Stimulated activated memory B cell treated with anti-CD40 and anti-IgM and Interleukin-4, amounts not matched to agents 10 μg/mL and 1 μg/mL and 100 μg/mL, for 72 hours (primary cell): ENCODE measurements at regions not wholly inside any gene's neighbourhood (a gene's known extent, or its start where the extent isn't known, plus 50 kb on each side); places are given as distances from the start of the nearest gene placed in this dataset.
"Not testable (repeated sequence)": the region's sequence is repeated elsewhere in the genome, so short reads cannot be mapped to it uniquely, and the experiment has no call there.

Experiments used
- ATAC-seq: fragments of 150-1000 bp; cut with Tn5 transposase; 2 replicates; pipeline ENCODE4 v1.10.0; 2021
- H3K27ac Mint-ChIP-seq: one replicate; pipeline ENCODE4 v1.8.0; 2022; ENCODE audit warnings: mild to moderate bottlenecking, mixed read lengths
- H3K27me3 Mint-ChIP-seq: one replicate; pipeline ENCODE4 v1.8.0; 2022; ENCODE audit warnings: mixed read lengths
- H3K36me3 Mint-ChIP-seq: one replicate; pipeline ENCODE4 v1.8.0; 2022; ENCODE audit warnings: mixed read lengths
- H3K4me1 Mint-ChIP-seq: one replicate; pipeline ENCODE4 v1.8.0; 2022; ENCODE audit warnings: mixed read lengths
- H3K4me3 Mint-ChIP-seq: one replicate; pipeline ENCODE4 v1.8.0; 2022; ENCODE audit warnings: mild to moderate bottlenecking, moderate library complexity, mixed read lengths
- H3K9me3 Mint-ChIP-seq: one replicate; pipeline ENCODE4 v1.8.0; 2022; ENCODE audit warnings: mixed read lengths

GRCh38 chr1:98294127-98294526, 367.4 kb upstream of the SNX7 start:
- Mint-ChIP-seq H3K4me1 (no peaks in the 10 kb centered on the region), H3K27ac (no peak overlapping the region)

GRCh38 chr1:98292994-98293393, 368.5 kb upstream of the SNX7 start:
- no peak overlapping the region for H3K27ac Mint-ChIP-seq
- no peaks in the 10 kb centered on the region for H3K36me3 Mint-ChIP-seq
- H3K27me3 Mint-ChIP-seq: no peaks in the 10 kb centered on the region
- no peaks in the 10 kb centered on the region for H3K4me1 Mint-ChIP-seq
- no peak for ATAC-seq
- H3K9me3 Mint-ChIP-seq: no peaks in the 10 kb centered on the region
- no peak overlapping the region for H3K4me3 Mint-ChIP-seq

More at GRCh38 chr1:98294127-98294526, 367.4 kb upstream of the SNX7 start:
- H3K27me3 Mint-ChIP-seq: no peaks in the 10 kb centered on the region
- no peak overlapping the region for H3K4me3 Mint-ChIP-seq
- no peaks in the 10 kb centered on the region for H3K36me3 Mint-ChIP-seq
- H3K9me3 Mint-ChIP-seq: no peaks in the 10 kb centered on the region
- ATAC-seq: no peak

- no peaks in the 10 kb centered on the region for H3K4me1 Mint-ChIP-seq
- no peak overlapping the region for H3K27ac Mint-ChIP-seq
- ATAC-seq: no peak
- no peaks in the 10 kb centered on the region for H3K36me3 Mint-ChIP-seq
- H3K9me3 Mint-ChIP-seq: no peaks in the 10 kb centered on the region
- no peak overlapping the region for H3K4me3 Mint-ChIP-seq
- no peaks in the 10 kb centered on the region for H3K27me3 Mint-ChIP-seq
Measured at GRCh38 chr1:98289311-98289710, 368.5 kb upstream of the DPYD start.

GRCh38 chr1:98288494-98288893, 367.7 kb upstream of the DPYD start:
- H3K36me3 Mint-ChIP-seq: no peaks in the 10 kb centered on the region
- no peaks in the 10 kb centered on the region for H3K27me3 Mint-ChIP-seq
- no peaks in the 10 kb centered on the region for H3K4me1 Mint-ChIP-seq
- no peak overlapping the region for H3K27ac Mint-ChIP-seq
- no peaks in the 10 kb centered on the region for H3K9me3 Mint-ChIP-seq
- ATAC-seq: no peak
- no peak overlapping the region for H3K4me3 Mint-ChIP-seq

- Mint-ChIP-seq H3K36me3 (no peaks in the 10 kb centered on the region), H3K9me3 (no peaks in the 10 kb centered on the region)
Measured at GRCh38 chr1:98287626-98288025, 366.8 kb upstream of the DPYD start.

GRCh38 chr1:98286656-98287055, 365.8 kb upstream of the DPYD start:
- no peaks in the 10 kb centered on the region for H3K36me3 Mint-ChIP-seq
- H3K27ac Mint-ChIP-seq: no peak overlapping the region
- H3K9me3 Mint-ChIP-seq: no peaks in the 10 kb centered on the region
- ATAC-seq: no peak
- H3K27me3 Mint-ChIP-seq: no peaks in the 10 kb centered on the region
- no peak overlapping the region for H3K4me3 Mint-ChIP-seq
- no peaks in the 10 kb centered on the region for H3K4me1 Mint-ChIP-seq

More at GRCh38 chr1:98287626-98288025, 366.8 kb upstream of the DPYD start:
- Mint-ChIP-seq H3K4me1 (no peaks in the 10 kb centered on the region), H3K27ac (no peak overlapping the region), H3K27me3 (no peaks in the 10 kb centered on the region), H3K4me3 (no peak overlapping the region)
- ATAC-seq: no peak

- H3K36me3 Mint-ChIP-seq, H3K27ac Mint-ChIP-seq, H3K4me3 Mint-ChIP-seq, H3K4me1 Mint-ChIP-seq, H3K27me3 Mint-ChIP-seq, H3K9me3 Mint-ChIP-seq, ATAC-seq: not testable (repeated sequence)
Measured at GRCh38 chr1:98285286-98285685, 364.5 kb upstream of the DPYD start.

- H3K27ac Mint-ChIP-seq: no peak overlapping the region
- ATAC-seq: no peak
- no peaks in the 10 kb centered on the region for H3K36me3 Mint-ChIP-seq
- H3K27me3 Mint-ChIP-seq: no peaks in the 10 kb centered on the region
- no peaks in the 10 kb centered on the region for H3K9me3 Mint-ChIP-seq
- no peak overlapping the region for H3K4me3 Mint-ChIP-seq
- no peaks in the 10 kb centered on the region for H3K4me1 Mint-ChIP-seq
Measured at GRCh38 chr1:98280049-98280448, 359.2 kb upstream of the DPYD start.

GRCh38 chr1:98278055-98278454, 357.2 kb upstream of the DPYD start:
- Mint-ChIP-seq H3K36me3 (no peaks in the 10 kb centered on the region), H3K9me3 (no peaks in the 10 kb centered on the region), H3K4me1 (no peaks in the 10 kb centered on the region), H3K4me3 (no peak overlapping the region), H3K27ac (no peak overlapping the region), H3K27me3 (no peaks in the 10 kb centered on the region)
- no peak for ATAC-seq

GRCh38 chr1:98277118-98277517, 356.3 kb upstream of the DPYD start:
- no peak for ATAC-seq
- H3K4me1 Mint-ChIP-seq: no peaks in the 10 kb centered on the region
- H3K4me3 Mint-ChIP-seq: no peak overlapping the region
- H3K27ac Mint-ChIP-seq: no peak overlapping the region
- H3K36me3 Mint-ChIP-seq: no peaks in the 10 kb centered on the region
- H3K27me3 Mint-ChIP-seq: no peaks in the 10 kb centered on the region
- H3K9me3 Mint-ChIP-seq: no peaks in the 10 kb centered on the region

GRCh38 chr1:98276514-98276913, 355.7 kb upstream of the DPYD start:
- Mint-ChIP-seq H3K27ac (no peak overlapping the region), H3K36me3 (no peaks in the 10 kb centered on the region), H3K4me1 (no peaks in the 10 kb centered on the region), H3K9me3 (no peaks in the 10 kb centered on the region), H3K4me3 (no peak overlapping the region), H3K27me3 (no peaks in the 10 kb centered on the region)
- no peak for ATAC-seq

GRCh38 chr1:98268316-98268715, 347.5 kb upstream of the DPYD start:
- Mint-ChIP-seq H3K36me3 (no peaks in the 10 kb centered on the region), H3K4me3 (no peak overlapping the region), H3K27me3 (no peaks in the 10 kb centered on the region), H3K4me1 (no peaks in the 10 kb centered on the region), H3K9me3 (no peaks in the 10 kb centered on the region), H3K27ac (no peak overlapping the region)
- no peak for ATAC-seq

GRCh38 chr1:98267423-98267822, 346.6 kb upstream of the DPYD start:
- Mint-ChIP-seq H3K27me3 (no peaks in the 10 kb centered on the region), H3K4me1 (no peaks in the 10 kb centered on the region), H3K4me3 (no peak overlapping the region), H3K36me3 (no peaks in the 10 kb centered on the region), H3K9me3 (no peaks in the 10 kb centered on the region), H3K27ac (no peak overlapping the region)
- no peak for ATAC-seq

- Mint-ChIP-seq H3K4me3 (no peak overlapping the region), H3K36me3 (no peaks in the 10 kb centered on the region), H3K27me3 (no peaks in the 10 kb centered on the region), H3K27ac (no peak overlapping the region), H3K9me3 (no peaks in the 10 kb centered on the region), H3K4me1 (no peaks in the 10 kb centered on the region)
- ATAC-seq: no peak
Measured at GRCh38 chr1:98264727-98265126, 343.9 kb upstream of the DPYD start.

- no peak for ATAC-seq
- no peaks in the 10 kb centered on the region for H3K9me3 Mint-ChIP-seq
- no peaks in the 10 kb centered on the region for H3K36me3 Mint-ChIP-seq
- H3K4me1 Mint-ChIP-seq: no peaks in the 10 kb centered on the region
- H3K27me3 Mint-ChIP-seq: no peaks in the 10 kb centered on the region
- H3K27ac Mint-ChIP-seq: no peak overlapping the region
- no peak overlapping the region for H3K4me3 Mint-ChIP-seq
Measured at GRCh38 chr1:98260839-98261238, 340.0 kb upstream of the DPYD start.

GRCh38 chr1:98260412-98260811, 339.6 kb upstream of the DPYD start:
- Mint-ChIP-seq H3K27ac (no peak overlapping the region), H3K36me3 (no peaks in the 10 kb centered on the region), H3K4me3 (no peak overlapping the region), H3K9me3 (no peaks in the 10 kb centered on the region), H3K4me1 (no peaks in the 10 kb centered on the region), H3K27me3 (no peaks in the 10 kb centered on the region)
- no peak for ATAC-seq

- Mint-ChIP-seq H3K4me1 (no peaks in the 10 kb centered on the region), H3K9me3 (no peaks in the 10 kb centered on the region), H3K27me3 (no peaks in the 10 kb centered on the region), H3K4me3 (no peak overlapping the region), H3K36me3 (no peaks in the 10 kb centered on the region), H3K27ac (no peak overlapping the region)
- no peak for ATAC-seq
Measured at GRCh38 chr1:98256700-98257099, 335.9 kb upstream of the DPYD start.
